H1 (cell line): ENCODE measurements at regions not wholly inside any gene's neighbourhood (a gene's known extent, or its start where the extent isn't known, plus 50 kb on each side); places are given as distances from the start of the nearest gene placed in this dataset.

Source experiments
- CTCF ChIA-PET: fragments of 300-600 bp; sonication (Branson Sonifier 250); formaldehyde crosslinking; loops from one replicate; lab custom pipeline; 2021; ENCODE audit not compliant: partially characterized antibody; lab: Charles Lee
- POLR2A ChIA-PET: fragments of 300-600 bp; sonication (Branson Sonifier 250); formaldehyde crosslinking; loops from one replicate; lab custom pipeline; 2021; ENCODE audit warnings: inconsistent platforms; ENCODE audit not compliant: partially characterized antibody; lab: Charles Lee
- DNase-seq, 2 experiments: peaks; one replicate each; pipeline versions ENCODE4 v3.0.0 to v3.0.0-alpha.2; 2010 to 2022; ENCODE audit warnings: low spot score in 2 of 2, low read depth in 1 of 2, mixed read lengths in 1 of 2
- FAIRE-seq: peaks from 2 replicates; lab custom pipeline; 2011; peaks lifted over from hg19 to GRCh38; lab: Jason Lieb, UNC
- H2AFZ ChIP-seq: 2 replicates; pipeline ENCODE4 v1.8.1; 2012; ENCODE audit warnings: low read length, inconsistent platforms
- H2AK5ac ChIP-seq: 2 replicates; pipeline ENCODE4 v1.6.1; 2013; ENCODE audit warnings: low read depth, low read length
- H2BK120ac ChIP-seq: replicated peaks from 2 replicates; pipeline ENCODE3; 2013; ENCODE audit warnings: low read depth, low read length, inconsistent platforms
- H2BK12ac ChIP-seq: 2 replicates; pipeline ENCODE4 v1.6.1; 2013; ENCODE audit warnings: low read depth, low read length
- H2BK15ac ChIP-seq: 2 replicates; pipeline ENCODE4 v1.6.1; 2013; ENCODE audit warnings: low read length
- H2BK20ac ChIP-seq: 2 replicates; pipeline ENCODE4 v1.6.1; 2013; ENCODE audit warnings: low read length
- H2BK5ac ChIP-seq: 2 replicates; pipeline ENCODE4 v1.6.1; 2013; ENCODE audit warnings: low read depth, low read length
- H3K14ac ChIP-seq: 2 replicates; pipeline ENCODE4 v1.6.1; 2013; ENCODE audit warnings: inconsistent platforms; ENCODE audit not compliant: insufficient read length
- H3K18ac ChIP-seq: 2 replicates; pipeline ENCODE4 v1.6.1; 2013; ENCODE audit warnings: low read length; ENCODE audit errors: extremely low read depth
- H3K23ac ChIP-seq: 2 replicates; pipeline ENCODE4 v1.6.1; 2013; ENCODE audit warnings: inconsistent platforms; ENCODE audit not compliant: insufficient read length
- H3K23me2 ChIP-seq: 2 replicates; pipeline ENCODE4 v1.6.1; 2013; ENCODE audit warnings: low read depth, low read length
- H3K27ac ChIP-seq: 2 replicates; pipeline ENCODE4 v1.6.1; 2011; ENCODE audit warnings: low read depth, low read length, inconsistent platforms
- H3K27me3 ChIP-seq, 4 experiments: replicated peaks in 1 of 4; 1 replicate in 1 of 4; 2 replicates in 3 of 4; pipeline versions ENCODE4 v1.6.1 to v1.8.1; 2011 to 2013; ENCODE audit warnings: low read length in 3 of 4, mild to moderate bottlenecking in 3 of 4, inconsistent platforms in 2 of 4, mixed read lengths in 2 of 4, moderate library complexity in 1 of 4; ENCODE audit not compliant: control insufficient read depth in 3 of 4, insufficient read depth in 3 of 4; ENCODE audit errors: extremely low read depth in 1 of 4
- H3K36me3 ChIP-seq, 4 experiments: 2 replicates each; pipeline versions ENCODE4 v1.6.1 to v1.8.1; 2011 to 2013; ENCODE audit warnings: mild to moderate bottlenecking in 4 of 4, low read length in 3 of 4, moderate library complexity in 2 of 4, control low read depth in 1 of 4, inconsistent platforms in 1 of 4; ENCODE audit not compliant: insufficient read depth in 4 of 4, control insufficient read depth in 2 of 4
- H3K4ac ChIP-seq: replicated peaks from 2 replicates; pipeline ENCODE3; 2013; ENCODE audit warnings: low read length, low read depth, mixed read lengths, inconsistent platforms; ENCODE audit not compliant: insufficient read length
- H3K4me1 ChIP-seq, 4 experiments: replicated peaks in 1 of 4; 1 replicate in 1 of 4; 2 replicates in 3 of 4; pipeline versions ENCODE4 v1.6.1 to v1.8.1; 2011 to 2013; ENCODE audit warnings: low read length in 3 of 4, inconsistent platforms in 2 of 4, mixed read lengths in 1 of 4; ENCODE audit not compliant: insufficient read depth in 4 of 4, control insufficient read depth in 3 of 4
- H3K4me2 ChIP-seq, 2 experiments: 2 replicates each; pipeline versions ENCODE4 v1.6.1 to v1.8.1; 2011 to 2013; ENCODE audit warnings: low read depth in 2 of 2, low read length in 2 of 2, control low read depth in 1 of 2, inconsistent platforms in 1 of 2, mild to moderate bottlenecking in 1 of 2; ENCODE audit not compliant: insufficient read depth in 1 of 2
- H3K4me3 ChIP-seq, 4 experiments: fragments of 200-600, 300-600 bp in 1 of 4; sonication (generic), shearing (Covaris generic), sonication (Bioruptor Twin) in 1 of 4; 2 replicates each; pipeline versions ENCODE4 v1.5.1 to v1.8.1; 2011 to 2016; ENCODE audit warnings: low read length in 4 of 4, low read depth in 3 of 4, control low read depth in 2 of 4, inconsistent platforms in 2 of 4, mild to moderate bottlenecking in 2 of 4, mixed read lengths in 1 of 4, moderate library complexity in 1 of 4; ENCODE audit not compliant: insufficient read depth in 2 of 4; ENCODE audit errors: extremely low read depth in 1 of 4
- H3K56ac ChIP-seq: replicated peaks from 2 replicates; pipeline ENCODE3; 2013; ENCODE audit warnings: low read depth, mild to moderate bottlenecking, mixed read lengths, low read length, inconsistent platforms; ENCODE audit not compliant: insufficient read length
- H3K79me1 ChIP-seq: 2 replicates; pipeline ENCODE4 v1.6.1; 2013; ENCODE audit warnings: low read depth, low read length, control low read depth
- H3K79me2 ChIP-seq, 2 experiments: 2 replicates each; pipeline versions ENCODE4 v1.6.1 to v1.8.1; 2012 to 2013; ENCODE audit warnings: low read length in 2 of 2, mild to moderate bottlenecking in 2 of 2, inconsistent platforms in 1 of 2; ENCODE audit not compliant: insufficient read depth in 2 of 2, control insufficient read depth in 1 of 2
- H3K9ac ChIP-seq, 4 experiments: replicated peaks in 1 of 4; 1 replicate in 1 of 4; 2 replicates in 3 of 4; pipeline versions ENCODE4 v1.6.1 to v1.8.1; 2011 to 2013; ENCODE audit warnings: low read depth in 3 of 4, low read length in 3 of 4, control low read depth in 2 of 4, mild to moderate bottlenecking in 2 of 4, moderate library complexity in 2 of 4, inconsistent platforms in 1 of 4; ENCODE audit errors: extremely low read depth in 1 of 4
- H3K9me3 ChIP-seq, 2 experiments: 2 replicates each; pipeline versions ENCODE4 v1.6.1 to v1.8.1; 2012 to 2013; ENCODE audit warnings: mild to moderate bottlenecking in 2 of 2, moderate library complexity in 2 of 2, control low read depth in 1 of 2, inconsistent platforms in 1 of 2, low read depth in 1 of 2, low read length in 1 of 2, mixed read lengths in 1 of 2; ENCODE audit not compliant: insufficient read depth in 2 of 2
- H4K20me1 ChIP-seq, 2 experiments: replicated peaks in 1 of 2; 2 replicates each; pipeline versions ENCODE3 to v1.8.1; 2011 to 2013; ENCODE audit warnings: inconsistent platforms in 2 of 2, low read length in 2 of 2, mild to moderate bottlenecking in 1 of 2; ENCODE audit not compliant: insufficient read depth in 2 of 2, control insufficient read depth in 1 of 2
- H4K5ac ChIP-seq: 2 replicates; pipeline ENCODE4 v1.6.1; 2013; ENCODE audit warnings: low read length, low read depth, mixed read lengths, inconsistent platforms; ENCODE audit not compliant: insufficient read length
- H4K8ac ChIP-seq: 2 replicates; pipeline ENCODE4 v1.8.0; 2013; ENCODE audit warnings: mild to moderate bottlenecking, moderate library complexity, low read length, inconsistent platforms; ENCODE audit not compliant: insufficient read depth; ENCODE audit errors: extremely low read depth
- H4K91ac ChIP-seq: replicated peaks from 2 replicates; pipeline ENCODE3; 2013; ENCODE audit warnings: low read length, mixed read lengths, inconsistent platforms; ENCODE audit not compliant: insufficient read length
- ASH2L ChIP-seq: fragments of 200-600, 300-600 bp; sonication (generic); IDR thresholded peaks from one replicate; pipeline ENCODE4 v1.7.1; 2017; ENCODE audit warnings: low read length
- BCL11A ChIP-seq, 2 experiments: IDR thresholded peaks; one replicate each; pipeline ENCODE4 v1.6.1; 2011; ENCODE audit warnings: low read depth in 2 of 2, low read length in 2 of 2, mild to moderate bottlenecking in 2 of 2
- CBX5 ChIP-seq: fragments of 300-800, 300-1000 bp; sonication (generic); IDR thresholded peaks from 2 replicates; pipeline ENCODE4 v1.7.1; 2016; ENCODE audit warnings: antibody characterized with exemption, low read length, low read depth
- CHD1 ChIP-seq: IDR thresholded peaks from 2 replicates; pipeline ENCODE4 v1.6.1; 2012; ENCODE audit warnings: low read depth, low read length, improper control_type of control experiment
- MAFK ChIP-seq: IDR thresholded peaks from 2 replicates; pipeline ENCODE4 v1.6.1; 2012; ENCODE audit warnings: low read depth, mild to moderate bottlenecking, improper control_type of control experiment, low read length
- RAD21 ChIP-seq, 2 experiments: IDR thresholded peaks in 1 of 2; conservative IDR thresholded peaks in 1 of 2; 2 replicates each; pipeline ENCODE4 v1.6.1; 2011; ENCODE audit warnings: low read depth in 2 of 2, low read length in 2 of 2, improper control_type of control experiment in 1 of 2, inconsistent platforms in 1 of 2, mild to moderate bottlenecking in 1 of 2, moderate library complexity in 1 of 2
- RXRA ChIP-seq: IDR thresholded peaks from 2 replicates; pipeline ENCODE4 v1.6.1; 2011; ENCODE audit warnings: low read depth, mild to moderate bottlenecking, low read length, moderate library complexity; ENCODE audit not compliant: insufficient read depth
- SRF ChIP-seq: IDR thresholded peaks from 2 replicates; pipeline ENCODE4 v1.6.1; 2011; ENCODE audit warnings: mild to moderate bottlenecking, low read depth, low read length, moderate library complexity
- SUZ12 ChIP-seq: fragments of 200-600 bp; sonication (generic); IDR thresholded peaks from 2 replicates; pipeline ENCODE4 v1.6.1; 2012; ENCODE audit warnings: mild to moderate bottlenecking, inconsistent platforms, low read length, moderate library complexity, mixed read lengths
- TEAD4 ChIP-seq: IDR thresholded peaks from 2 replicates; pipeline ENCODE4 v1.6.1; 2012; ENCODE audit warnings: low read depth, low read length, inconsistent platforms, mixed read lengths
- TF ChIP-seq, protein P1 (sequence below), 3 experiments: IDR thresholded peaks; 1 replicate in 2 of 3; 2 replicates in 1 of 3; pipeline versions ENCODE4 v1.5.1 to v1.6.1; 2011; ENCODE audit warnings: low read length in 3 of 3, mild to moderate bottlenecking in 3 of 3, inconsistent platforms in 2 of 3, low read depth in 1 of 3, moderate library complexity in 1 of 3; ENCODE audit not compliant: insufficient read depth in 1 of 3; ENCODE audit errors: control extremely low read depth in 1 of 3
- TF ChIP-seq, protein P2 (sequence below): IDR thresholded peaks from 2 replicates; pipeline ENCODE4 v1.6.1; 2011; ENCODE audit warnings: low read depth, mild to moderate bottlenecking, low read length; ENCODE audit not compliant: insufficient read depth

DNA sequence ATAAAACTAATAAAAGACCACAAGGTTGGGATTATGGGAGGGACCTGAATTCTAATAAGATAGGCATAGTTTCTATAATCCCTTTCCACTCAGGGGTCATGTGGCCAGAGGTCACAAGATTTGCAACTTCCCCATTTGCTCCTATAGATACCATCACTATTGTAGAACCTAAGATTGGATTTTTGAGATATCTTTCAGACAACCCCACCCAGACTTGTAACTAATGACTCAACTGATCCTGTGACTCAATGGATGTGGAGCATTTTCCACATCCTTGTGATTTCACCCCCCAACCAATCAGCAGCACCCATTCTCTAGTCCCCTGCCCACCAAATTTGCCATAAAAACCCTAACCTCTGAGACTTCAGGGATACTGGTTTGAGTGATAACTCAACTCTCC lies 51.9 kb upstream of the PIK3AP1 start:
- POLR2A ChIA-PET = no interaction called here
- H2AFZ ChIP-seq = no peak overlapping the region
- no peak for TF ChIP-seq TEAD4
- no peak for TF ChIP-seq ASH2L
- TF ChIP-seq, protein P1, sequence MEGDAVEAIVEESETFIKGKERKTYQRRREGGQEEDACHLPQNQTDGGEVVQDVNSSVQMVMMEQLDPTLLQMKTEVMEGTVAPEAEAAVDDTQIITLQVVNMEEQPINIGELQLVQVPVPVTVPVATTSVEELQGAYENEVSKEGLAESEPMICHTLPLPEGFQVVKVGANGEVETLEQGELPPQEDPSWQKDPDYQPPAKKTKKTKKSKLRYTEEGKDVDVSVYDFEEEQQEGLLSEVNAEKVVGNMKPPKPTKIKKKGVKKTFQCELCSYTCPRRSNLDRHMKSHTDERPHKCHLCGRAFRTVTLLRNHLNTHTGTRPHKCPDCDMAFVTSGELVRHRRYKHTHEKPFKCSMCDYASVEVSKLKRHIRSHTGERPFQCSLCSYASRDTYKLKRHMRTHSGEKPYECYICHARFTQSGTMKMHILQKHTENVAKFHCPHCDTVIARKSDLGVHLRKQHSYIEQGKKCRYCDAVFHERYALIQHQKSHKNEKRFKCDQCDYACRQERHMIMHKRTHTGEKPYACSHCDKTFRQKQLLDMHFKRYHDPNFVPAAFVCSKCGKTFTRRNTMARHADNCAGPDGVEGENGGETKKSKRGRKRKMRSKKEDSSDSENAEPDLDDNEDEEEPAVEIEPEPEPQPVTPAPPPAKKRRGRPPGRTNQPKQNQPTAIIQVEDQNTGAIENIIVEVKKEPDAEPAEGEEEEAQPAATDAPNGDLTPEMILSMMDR (IDR thresholded peaks at IDR 0.05; ENCODE audit: control extremely low read depth in 1 of 3, insufficient read depth in 1 of 3, low read depth in 1 of 3, low read length in 3 of 3) = no peak
- TF ChIP-seq RXRA = no peak
- no peak for TF ChIP-seq RAD21 (IDR thresholded peaks at IDR 0.05 in 1 of 2, conservative IDR thresholded peaks at IDR 0.05 in 1 of 2; ENCODE audit: low read depth in 2 of 2, low read length in 2 of 2)
- no peak for TF ChIP-seq MAFK
- no peak for TF ChIP-seq CHD1
- no peak for TF ChIP-seq SRF
- TF ChIP-seq, protein P2, sequence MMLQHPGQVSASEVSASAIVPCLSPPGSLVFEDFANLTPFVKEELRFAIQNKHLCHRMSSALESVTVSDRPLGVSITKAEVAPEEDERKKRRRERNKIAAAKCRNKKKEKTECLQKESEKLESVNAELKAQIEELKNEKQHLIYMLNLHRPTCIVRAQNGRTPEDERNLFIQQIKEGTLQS = no peak
- TF ChIP-seq BCL11A (IDR thresholded peaks at IDR 0.05; ENCODE audit: low read depth in 2 of 2, low read length in 2 of 2) = no peak
- no peak for TF ChIP-seq SUZ12
- TF ChIP-seq CBX5 = no peak

More for the DNA sequence above, 51.9 kb upstream of the PIK3AP1 start:
- no peak for FAIRE-seq
- H2BK12ac ChIP-seq = no peak overlapping the region
- no peak overlapping the region for H3K23ac ChIP-seq
- H3K4me1 ChIP-seq = no peaks in the 10 kb centered on the region
- H4K20me1 ChIP-seq = no peaks in the 10 kb centered on the region
- H2BK15ac ChIP-seq = no peak overlapping the region
- H2BK20ac ChIP-seq = no peak overlapping the region
- H3K23me2 ChIP-seq = no peaks in the 10 kb centered on the region
- no peak overlapping the region for H4K5ac ChIP-seq
- H2BK5ac ChIP-seq = no peak overlapping the region
- no peak overlapping the region for H2AK5ac ChIP-seq
- DNase-seq = no peak
- peaks cover 25 to 26% of the 10 kb centered on the region in 2 experiments for H3K9me3 ChIP-seq
- H3K27me3 ChIP-seq = no peaks in the 10 kb centered on the region
- no peak overlapping the region for H4K91ac ChIP-seq
- no peaks in the 10 kb centered on the region for H3K79me2 ChIP-seq
- no peak overlapping the region for H3K9ac ChIP-seq
- H3K27ac ChIP-seq = no peak overlapping the region
- CTCF ChIA-PET = interaction anchor here (1.9 kb wide), 1 partner anchor 55 kb away, joined by 4 read pairs; no protein-coding TSS in a partner anchor
- H3K18ac ChIP-seq = no peak overlapping the region
- no peak overlapping the region for H3K4me3 ChIP-seq
- H2BK120ac ChIP-seq = no peak overlapping the region
- H3K14ac ChIP-seq = no peak overlapping the region
- no peaks in the 10 kb centered on the region; a peak in 1 of 8 replicates for H3K36me3 ChIP-seq
- H3K56ac ChIP-seq = no peak overlapping the region
- H4K8ac ChIP-seq = no peak overlapping the region
- no peak overlapping the region for H3K4me2 ChIP-seq
- H3K4ac ChIP-seq = no peak overlapping the region
- no peaks in the 10 kb centered on the region for H3K79me1 ChIP-seq
